ENCODE measurements at regions not wholly inside any gene's neighbourhood (a gene's known extent, or its start where the extent isn't known, plus 50 kb on each side); places are given as distances from the start of the nearest gene placed in this dataset.
"Not testable (repeated sequence)": the region's sequence is repeated elsewhere in the genome, so short reads cannot be mapped to it uniquely, and the experiment has no call there.

GRCh38 chr13:97542102-97542685 lies 108.2 kb downstream of the RAP2A start:
- CTCF ChIA-PET, result no interaction called here
- no peak for TF ChIP-seq CTCF (conservative IDR thresholded peaks at IDR 0.05; ENCODE audit: low read depth)
- DNase-seq (ENCODE audit: low spot score), result no peak
- H3K27ac ChIP-seq, result no peak overlapping the region
- POLR2A ChIA-PET (ENCODE audit: low non-redundant PET), result no interaction called here

GRCh38 chr13:97544031-97544765 lies 110.2 kb downstream of the RAP2A start:
- ChIA-PET POLR2A (ENCODE audit: low non-redundant PET) (no interaction called here), CTCF (no interaction called here)
- TF ChIP-seq CTCF (conservative IDR thresholded peaks at IDR 0.05; ENCODE audit: low read depth), result no peak
- no peak for DNase-seq (ENCODE audit: low spot score)
- H3K27ac ChIP-seq, result no peak overlapping the region

- H3K27ac ChIP-seq; POLR2A ChIA-PET (ENCODE audit: low non-redundant PET); DNase-seq (ENCODE audit: low spot score): not testable (repeated sequence)
- CTCF ChIA-PET, result interaction anchor here (0.8 kb wide), 1 partner anchor 19 kb away, joined by 5 read pairs; no protein-coding TSS in a partner anchor
Measured at GRCh38 chr13:97544971-97545499, 111.1 kb downstream of the RAP2A start.

- no peak for DNase-seq (ENCODE audit: low spot score)
- ChIA-PET POLR2A (ENCODE audit: low non-redundant PET) (interaction anchor here (0.6 kb wide), 2 partner anchors 181 to 452 kb away, joined by 3 to 5 read pairs; no protein-coding TSS in a partner anchor), CTCF (interaction anchor here (0.5 to 1.1 kb wide), 3 partner anchors 36 to 1938 kb away, joined by 3 read pairs; no protein-coding TSS in a partner anchor)
- TF ChIP-seq CTCF (conservative IDR thresholded peaks at IDR 0.05; ENCODE audit: low read depth), result no peak
- H3K27ac ChIP-seq, result no peak overlapping the region
Measured at GRCh38 chr13:97548138-97548537, 114.2 kb downstream of the RAP2A start.

- no peak for DNase-seq (ENCODE audit: low spot score)
- ChIA-PET CTCF (no interaction called here), POLR2A (ENCODE audit: low non-redundant PET) (interaction anchor here (0.6 kb wide), 2 partner anchors 181 to 453 kb away, joined by 3 to 5 read pairs; no protein-coding TSS in a partner anchor)
- H3K27ac ChIP-seq, result no peak overlapping the region
- TF ChIP-seq CTCF (conservative IDR thresholded peaks at IDR 0.05; ENCODE audit: low read depth), result no peak
Measured at GRCh38 chr13:97548711-97549110, 114.7 kb downstream of the RAP2A start.

GRCh38 chr13:97549201-97549600 lies 115.2 kb downstream of the RAP2A start:
- ChIA-PET POLR2A (ENCODE audit: low non-redundant PET) (no interaction called here), CTCF (no interaction called here)
- no peak overlapping the region for H3K27ac ChIP-seq
- DNase-seq (ENCODE audit: low spot score), result no peak
- no peak for TF ChIP-seq CTCF (conservative IDR thresholded peaks at IDR 0.05; ENCODE audit: low read depth)

- ChIA-PET POLR2A (ENCODE audit: low non-redundant PET) (no interaction called here), CTCF (no interaction called here)
- TF ChIP-seq CTCF (conservative IDR thresholded peaks at IDR 0.05; ENCODE audit: low read depth), result no peak
- no peak overlapping the region for H3K27ac ChIP-seq
- no peak for DNase-seq (ENCODE audit: low spot score)
Measured at GRCh38 chr13:97554496-97554895, 120.5 kb downstream of the RAP2A start.

Measured in RWPE1 (cell line).